SU-DHL-6 (cell line): ENCODE measurements at regions not wholly inside any gene's neighbourhood (a gene's known extent, or its start where the extent isn't known, plus 50 kb on each side); places are given as distances from the start of the nearest gene placed in this dataset.

ENCODE experiments used
- CTCF ChIP-seq: fragments of 200-600 bp; sonication (generic); IDR thresholded peaks from one replicate; pipeline ENCODE4 v1.5.1; 2017; ENCODE audit warnings: antibody characterized with exemption, mild to moderate bottlenecking, low read length, moderate library complexity; ENCODE audit not compliant: insufficient read depth, poor library complexity, severe bottlenecking
- EZH2phosphoT487 ChIP-seq: fragments of 200-600 bp; sonication (generic), shearing (Covaris generic); conservative IDR thresholded peaks from 2 replicates; pipeline ENCODE4 v1.6.1; 2018; ENCODE audit warnings: mild to moderate bottlenecking, antibody characterized with exemption, low read length, moderate library complexity, mixed read lengths

- TF ChIP-seq CTCF (no peak), EZH2phosphoT487 (no peak)
Measured at GRCh38 chr6:21824431-21825177, 231.1 kb downstream of the SOX4 start.
